Spleen (tissue), 11 donors: ENCODE measurements at regions not wholly inside any gene's neighbourhood (a gene's known extent, or its start where the extent isn't known, plus 50 kb on each side); places are given as distances from the start of the nearest gene placed in this dataset.
"Not testable (repeated sequence)": the region's sequence is repeated elsewhere in the genome, so short reads cannot be mapped to it uniquely, and the experiment has no call there.

ENCODE experiments used
- DNase-seq: peaks from one replicate; pipeline ENCODE4 v3.0.0-alpha.2; 2020
- H3K27ac ChIP-seq, 8 donors: fragments of 200-600 bp; sonication (generic) in 7 of 8; 1 replicate in 4 of 8; 2 replicates in 4 of 8; pipeline versions ENCODE4 v1.5.0 to v1.8.0; 2016 to 2021; ENCODE audit warnings: inconsistent platforms in 4 of 8, mild to moderate bottlenecking in 4 of 8, moderate library complexity in 1 of 8
- H3K27me3 ChIP-seq, 7 donors: fragments of 200-600 bp; sonication (generic) in 6 of 7; replicated peaks in 1 of 7; 1 replicate in 4 of 7; 2 replicates in 3 of 7; pipeline versions ENCODE4 v1.5.0 to v1.8.0; 2016 to 2021; ENCODE audit warnings: inconsistent platforms in 3 of 7, mild to moderate bottlenecking in 1 of 7
- H3K36me3 ChIP-seq, 6 donors: fragments of 200-600 bp; sonication (generic) in 5 of 6; 1 replicate in 4 of 6; 2 replicates in 2 of 6; pipeline versions ENCODE4 v1.5.0 to v1.8.0; 2016 to 2021; ENCODE audit warnings: inconsistent platforms in 2 of 6
- H3K4me1 ChIP-seq, 6 donors: fragments of 200-600 bp; sonication (generic) in 5 of 6; 1 replicate in 3 of 6; 2 replicates in 3 of 6; pipeline versions ENCODE4 v1.5.0 to v1.8.0; 2016 to 2021; ENCODE audit warnings: inconsistent platforms in 3 of 6
- H3K4me3 ChIP-seq, 8 donors: fragments of 200-600 bp; sonication (generic) in 7 of 8; 1 replicate in 4 of 8; 2 replicates in 4 of 8; pipeline versions ENCODE4 v1.5.0 to v1.8.0; 2016 to 2021; ENCODE audit warnings: inconsistent platforms in 4 of 8, mild to moderate bottlenecking in 4 of 8, moderate library complexity in 2 of 8
- H3K9me3 ChIP-seq, 8 donors: fragments of 200-600 bp; sonication (generic) in 7 of 8; 1 replicate in 4 of 8; 2 replicates in 4 of 8; pipeline versions ENCODE4 v1.5.0 to v1.8.0; 2016 to 2021; ENCODE audit warnings: inconsistent platforms in 4 of 8
- POLR2A ChIP-seq, 3 donors: fragments of 450-650 bp; IDR thresholded peaks; one replicate each; pipeline ENCODE4 v1.5.1; 2017; ENCODE audit warnings: antibody characterized with exemption in 3 of 3, mild to moderate bottlenecking in 1 of 3
- POLR2AphosphoS5 ChIP-seq, 3 donors: sonication (generic); formaldehyde crosslinking; IDR thresholded peaks; one replicate each; pipeline ENCODE4 v1.5.1; 2017; ENCODE audit warnings: antibody characterized with exemption in 3 of 3
- WGBS, 5 donors: extraction: QIAGEN DNeasy Blood & Tissue Kit in 3 of 5; methylation state at CpG; one replicate each; pipeline versions ENCODE4 v1.1.5 to v1.1.7; 2013 to 2018; 5-methylcytosine and 5-hydroxymethylcytosine counted together
- intact Hi-C: fragments of 100-400 bp; cut with DNase I; formaldehyde crosslinking; loops from one replicate; pipeline ENCODE4 v1.15.0; 2023; ENCODE audit warnings: low total_unique reads
- TF ChIP-seq, protein P1 (sequence below), 11 experiments: fragments of 200-600 bp in 7 of 11; fragments of 450-650 bp in 4 of 11; sonication (generic) in 4 of 11; IDR thresholded peaks in 8 of 11; conservative IDR thresholded peaks in 3 of 11; 1 replicate in 7 of 11; 2 replicates in 4 of 11; pipeline versions ENCODE4 v1.4.0 to v1.8.0; 2016 to 2021; ENCODE audit warnings: antibody characterized with exemption in 11 of 11, inconsistent platforms in 4 of 11, mild to moderate bottlenecking in 1 of 11
- donor health status: healthy with polysubstance abuse.
- donor health status: DM: no; HTN: no; CAD: no; lungs with moderate emphysema.
- donor health status: DM: no; HTN: no; CAD: no.
- donor health status: Bipolar disorder and iron deficiency.
- donor health status: healthy.
- donor health status: DM: no; HTN: no; CAD: no.
- donor health status: DM: yes; HTN: yes; CAD: no.

- Histone ChIP-seq H3K27ac (no peak overlapping the region), H3K4me1 (no peaks in the 10 kb centered on the region), H3K9me3 (no peaks in the 10 kb centered on the region), H3K27me3 (peaks cover 0 to 4% (median 0%) of the 10 kb centered on the region in 7 donors), H3K36me3 (no peaks in the 10 kb centered on the region), H3K4me3 (no peak overlapping the region)
- intact Hi-C loops = no loop called here
- WGBS, 5 donors = 85 to 94% (median 91%) methylated on average over 6 of the region's 6 CpGs
- TF ChIP-seq POLR2AphosphoS5 (IDR thresholded peaks at IDR 0.05) (no peak), POLR2A (IDR thresholded peaks at IDR 0.05) (no peak)
- TF ChIP-seq, protein P1, sequence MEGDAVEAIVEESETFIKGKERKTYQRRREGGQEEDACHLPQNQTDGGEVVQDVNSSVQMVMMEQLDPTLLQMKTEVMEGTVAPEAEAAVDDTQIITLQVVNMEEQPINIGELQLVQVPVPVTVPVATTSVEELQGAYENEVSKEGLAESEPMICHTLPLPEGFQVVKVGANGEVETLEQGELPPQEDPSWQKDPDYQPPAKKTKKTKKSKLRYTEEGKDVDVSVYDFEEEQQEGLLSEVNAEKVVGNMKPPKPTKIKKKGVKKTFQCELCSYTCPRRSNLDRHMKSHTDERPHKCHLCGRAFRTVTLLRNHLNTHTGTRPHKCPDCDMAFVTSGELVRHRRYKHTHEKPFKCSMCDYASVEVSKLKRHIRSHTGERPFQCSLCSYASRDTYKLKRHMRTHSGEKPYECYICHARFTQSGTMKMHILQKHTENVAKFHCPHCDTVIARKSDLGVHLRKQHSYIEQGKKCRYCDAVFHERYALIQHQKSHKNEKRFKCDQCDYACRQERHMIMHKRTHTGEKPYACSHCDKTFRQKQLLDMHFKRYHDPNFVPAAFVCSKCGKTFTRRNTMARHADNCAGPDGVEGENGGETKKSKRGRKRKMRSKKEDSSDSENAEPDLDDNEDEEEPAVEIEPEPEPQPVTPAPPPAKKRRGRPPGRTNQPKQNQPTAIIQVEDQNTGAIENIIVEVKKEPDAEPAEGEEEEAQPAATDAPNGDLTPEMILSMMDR (IDR thresholded peaks at IDR 0.05 in 8 of 11, conservative IDR thresholded peaks at IDR 0.05 in 3 of 11) = no peak
- no peak for DNase-seq
Observed at GRCh38 chr17:33950061-33950460, 305.0 kb upstream of the CCL2 start.

GRCh38 chr17:33952425-33952824 is 302.7 kb upstream of the CCL2 start:
- intact Hi-C loops = no loop called here
- Histone ChIP-seq H3K4me3 (no peak overlapping the region), H3K27ac (no peak overlapping the region), H3K4me1 (no peaks in the 10 kb centered on the region), H3K27me3 (peaks cover 0 to 21% (median 0%) of the 10 kb centered on the region in 7 donors), H3K9me3 (no peaks in the 10 kb centered on the region), H3K36me3 (no peaks in the 10 kb centered on the region)
- 56 to 70% (median 63%) methylated on average over 1 of the region's 1 CpG for WGBS, 5 donors
- TF ChIP-seq, protein P1 (IDR thresholded peaks at IDR 0.05 in 8 of 11, conservative IDR thresholded peaks at IDR 0.05 in 3 of 11) = no peak
- TF ChIP-seq POLR2AphosphoS5 (IDR thresholded peaks at IDR 0.05) (no peak), POLR2A (IDR thresholded peaks at IDR 0.05) (no peak)
- DNase-seq = no peak

DNA sequence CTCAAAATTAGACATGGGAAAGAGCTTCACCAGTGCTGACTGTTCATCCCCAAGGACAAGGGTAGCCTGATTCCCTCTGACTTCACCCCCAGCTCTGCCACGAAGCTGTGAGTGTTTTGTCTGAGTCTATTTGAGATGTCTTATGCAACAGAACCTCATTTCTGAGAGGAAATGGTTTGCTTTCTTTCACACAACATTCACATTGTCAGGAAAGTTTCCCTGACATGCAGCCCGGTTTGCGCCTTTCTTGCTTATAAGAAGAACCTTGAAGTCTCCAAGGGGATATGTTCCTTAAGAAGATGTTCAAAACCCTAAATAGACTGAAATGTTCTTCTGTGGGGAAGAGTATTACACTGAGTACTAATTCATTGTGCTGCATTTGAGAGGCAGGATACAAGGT is 300.5 kb upstream of the CCL2 start:
- intact Hi-C loops = no loop called here
- peaks cover 0 to 18% (median 13%) of the 10 kb centered on the region in 8 donors for H3K9me3 ChIP-seq
- 40 to 52% (median 44%) methylated on average over 3 of the region's 3 CpGs for WGBS, 5 donors

GRCh38 chr17:33955461-33955860 is 299.6 kb upstream of the CCL2 start:
- Histone ChIP-seq H3K4me3 (no peak overlapping the region), H3K36me3 (no peaks in the 10 kb centered on the region), H3K9me3 (peaks cover 0 to 22% (median 15%) of the 10 kb centered on the region in 8 donors), H3K27me3 (peaks cover 0 to 21% (median 0%) of the 10 kb centered on the region in 7 donors), H3K27ac (no peak overlapping the region), H3K4me1 (no peaks in the 10 kb centered on the region)
- WGBS, 5 donors = 34 to 62% (median 43%) methylated on average over 2 of the region's 2 CpGs
- DNase-seq = no peak
- intact Hi-C loops = no loop called here
- TF ChIP-seq POLR2AphosphoS5 (IDR thresholded peaks at IDR 0.05) (no peak), POLR2A (IDR thresholded peaks at IDR 0.05) (no peak)
- TF ChIP-seq, protein P1 (IDR thresholded peaks at IDR 0.05 in 8 of 11, conservative IDR thresholded peaks at IDR 0.05 in 3 of 11) = no peak

More for the DNA sequence above, 300.5 kb upstream of the CCL2 start:
- DNase-seq = no peak
- Histone ChIP-seq H3K36me3 (no peaks in the 10 kb centered on the region), H3K27ac (no peak overlapping the region), H3K4me1 (no peaks in the 10 kb centered on the region), H3K4me3 (no peak overlapping the region), H3K27me3 (peaks cover 0 to 21% (median 0%) of the 10 kb centered on the region in 7 donors)
- TF ChIP-seq, protein P1 (IDR thresholded peaks at IDR 0.05 in 8 of 11, conservative IDR thresholded peaks at IDR 0.05 in 3 of 11) = no peak
- no peak for TF ChIP-seq POLR2AphosphoS5 (IDR thresholded peaks at IDR 0.05)
- no peak for TF ChIP-seq POLR2A (IDR thresholded peaks at IDR 0.05)

DNA sequence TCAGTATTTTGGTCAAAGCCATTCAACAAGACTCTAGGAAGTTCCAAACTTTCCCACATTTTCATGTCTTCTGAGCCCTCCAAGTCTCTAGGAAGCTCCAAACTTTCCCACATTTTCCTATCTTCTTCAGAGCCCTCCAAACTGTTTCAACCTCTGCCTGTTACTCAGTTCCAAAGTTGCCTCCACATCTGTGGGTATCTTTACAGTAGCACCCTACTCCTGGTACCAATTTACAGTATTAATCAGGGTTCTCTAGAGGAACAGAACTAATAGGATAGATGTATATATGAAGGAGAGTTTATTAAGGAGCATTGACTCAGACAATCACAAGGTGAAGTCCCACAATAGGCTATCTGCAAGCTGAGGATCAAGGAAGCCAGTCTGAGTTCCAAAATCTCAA is 296.0 kb upstream of the CCL2 start:
- Histone ChIP-seq H3K9me3 (peaks cover 0 to 22% (median 15%) of the 10 kb centered on the region in 8 donors), H3K27me3 (peaks cover 0 to 21% (median 0%) of the 10 kb centered on the region in 7 donors)
- H3K4me1 ChIP-seq, H3K36me3 ChIP-seq, intact Hi-C loops, H3K4me3 ChIP-seq, H3K27ac ChIP-seq, DNase-seq: not testable (repeated sequence)
